ENCODE measurements at regions not wholly inside any gene's neighbourhood (a gene's known extent, or its start where the extent isn't known, plus 50 kb on each side); places are given as distances from the start of the nearest gene placed in this dataset.

GRCh38 chr17:53560953-53561352, 261.8 kb upstream of the KIF2B start:
- Mint-ChIP-seq H3K36me3 (ENCODE audit: insufficient read depth, unreplicated experiment) (no peaks in the 10 kb centered on the region), H3K4me1 (ENCODE audit: insufficient read depth, unreplicated experiment) (peaks cover 7% of the 10 kb centered on the region), H3K9me3 (ENCODE audit: unreplicated experiment) (peaks cover 9% of the 10 kb centered on the region), H3K4me3 (ENCODE audit: unreplicated experiment) (no peak overlapping the region), H3K27ac (ENCODE audit: low read depth, unreplicated experiment) (no peak overlapping the region), H3K27me3 (ENCODE audit: insufficient read depth, unreplicated experiment) (no peaks in the 10 kb centered on the region)
- TF ChIP-seq CTCF (IDR thresholded peaks at IDR 0.05; ENCODE audit: unreplicated experiment): no peak
- intact Hi-C loops (cut with micrococcal nuclease): no loop called here
- BruUV-seq (replicated peaks): no TSS peak
- CTCF ChIA-PET: no interaction called here
- POLR2A ChIA-PET: no interaction called here
- no peak for DNase-seq (ENCODE audit: unreplicated experiment)

- peaks cover 7% of the 10 kb centered on the region for H3K9me3 Mint-ChIP-seq (ENCODE audit: unreplicated experiment)
- intact Hi-C loops (cut with micrococcal nuclease): no loop called here
- DNase-seq (ENCODE audit: unreplicated experiment): no peak
- no peaks in the 10 kb centered on the region for H3K27me3 Mint-ChIP-seq (ENCODE audit: insufficient read depth, unreplicated experiment)
- no peak for TF ChIP-seq CTCF (IDR thresholded peaks at IDR 0.05; ENCODE audit: unreplicated experiment)
- ChIA-PET CTCF (no interaction called here), POLR2A (no interaction called here)
- H3K4me1 Mint-ChIP-seq (ENCODE audit: insufficient read depth, unreplicated experiment): peaks cover 6% of the 10 kb centered on the region
- no peaks in the 10 kb centered on the region for H3K36me3 Mint-ChIP-seq (ENCODE audit: insufficient read depth, unreplicated experiment)
- no peak overlapping the region for H3K4me3 Mint-ChIP-seq (ENCODE audit: unreplicated experiment)
- no TSS peak for BruUV-seq (replicated peaks)
- no peak overlapping the region for H3K27ac Mint-ChIP-seq (ENCODE audit: low read depth, unreplicated experiment)
Measured at GRCh38 chr17:53548252-53548651, 274.5 kb upstream of the KIF2B start.

- Mint-ChIP-seq H3K4me3 (ENCODE audit: unreplicated experiment) (no peak overlapping the region), H3K27me3 (ENCODE audit: insufficient read depth, unreplicated experiment) (no peaks in the 10 kb centered on the region), H3K4me1 (ENCODE audit: insufficient read depth, unreplicated experiment) (peaks cover 6% of the 10 kb centered on the region), H3K36me3 (ENCODE audit: insufficient read depth, unreplicated experiment) (no peaks in the 10 kb centered on the region), H3K9me3 (ENCODE audit: unreplicated experiment) (no peaks in the 10 kb centered on the region), H3K27ac (ENCODE audit: low read depth, unreplicated experiment) (no peak overlapping the region)
- BruUV-seq (replicated peaks): no TSS peak
- DNase-seq (ENCODE audit: unreplicated experiment): no peak
- intact Hi-C loops (cut with micrococcal nuclease): no loop called here
- TF ChIP-seq CTCF (IDR thresholded peaks at IDR 0.05; ENCODE audit: unreplicated experiment): no peak
- ChIA-PET CTCF (interaction anchor here (0.6 kb wide), 1 partner anchor 13 kb away, joined by 4 read pairs; no protein-coding TSS in a partner anchor), POLR2A (interaction anchor here (0.7 kb wide), 1 partner anchor 883 kb away, joined by 3 read pairs; no protein-coding TSS in a partner anchor)
Measured at GRCh38 chr17:53543472-53543871, 279.3 kb upstream of the KIF2B start.

GRCh38 chr17:53538129-53538617, 284.6 kb upstream of the KIF2B start:
- no peak overlapping the region for H3K4me3 Mint-ChIP-seq (ENCODE audit: unreplicated experiment)
- CTCF ChIA-PET: no interaction called here
- BruUV-seq (replicated peaks): no TSS peak
- DNase-seq (ENCODE audit: unreplicated experiment): no peak
- no peaks in the 10 kb centered on the region for H3K4me1 Mint-ChIP-seq (ENCODE audit: insufficient read depth, unreplicated experiment)
- POLR2A ChIA-PET: no interaction called here
- H3K36me3 Mint-ChIP-seq (ENCODE audit: insufficient read depth, unreplicated experiment): no peaks in the 10 kb centered on the region
- no peak overlapping the region for H3K27ac Mint-ChIP-seq (ENCODE audit: low read depth, unreplicated experiment)
- intact Hi-C loops (cut with micrococcal nuclease): no loop called here
- no peaks in the 10 kb centered on the region for H3K9me3 Mint-ChIP-seq (ENCODE audit: unreplicated experiment)
- TF ChIP-seq CTCF (IDR thresholded peaks at IDR 0.05; ENCODE audit: unreplicated experiment): no peak
- H3K27me3 Mint-ChIP-seq (ENCODE audit: insufficient read depth, unreplicated experiment): no peaks in the 10 kb centered on the region
